ENCODE measurements at regions not wholly inside any gene's neighbourhood (a gene's known extent, or its start where the extent isn't known, plus 50 kb on each side); places are given as distances from the start of the nearest gene placed in this dataset.

- H3K4ac ChIP-seq (replicated peaks; ENCODE audit: insufficient read length, low read depth, low read length) = no peak overlapping the region
- H4K8ac ChIP-seq (ENCODE audit: extremely low read depth, insufficient read depth, low read length) = no peak overlapping the region
- DNase-seq (ENCODE audit: low read depth in 1 of 2, low spot score in 2 of 2) (no peak), FAIRE-seq (no peak)
- H3K9me3 ChIP-seq (ENCODE audit: insufficient read depth in 2 of 2, low read depth in 1 of 2, low read length in 1 of 2) = no peaks in the 10 kb centered on the region
- no peaks in the 10 kb centered on the region for H3K4me1 ChIP-seq (replicated peaks in 1 of 4; ENCODE audit: control insufficient read depth in 3 of 4, insufficient read depth in 4 of 4, low read length in 3 of 4)
- no peak overlapping the region for H3K4me3 ChIP-seq (ENCODE audit: extremely low read depth in 1 of 4, insufficient read depth in 2 of 4, low read depth in 3 of 4, low read length in 4 of 4)
- no peaks in the 10 kb centered on the region for H3K79me1 ChIP-seq (ENCODE audit: low read depth, low read length)
- no peak overlapping the region for H2AK5ac ChIP-seq (ENCODE audit: low read depth, low read length)
- no peak overlapping the region for H2BK15ac ChIP-seq (ENCODE audit: low read length)
- no peak overlapping the region for H2BK12ac ChIP-seq (ENCODE audit: low read depth, low read length)
- ChIA-PET CTCF (ENCODE audit: partially characterized antibody) (interaction anchor here (1.2 kb wide), 1 partner anchor 159 kb away, joined by 4 read pairs; no protein-coding TSS in a partner anchor), POLR2A (ENCODE audit: partially characterized antibody) (no interaction called here)
- no peak overlapping the region for H3K4me2 ChIP-seq (ENCODE audit: insufficient read depth in 1 of 2, low read depth in 2 of 2, low read length in 2 of 2)
- no peak overlapping the region for H3K27ac ChIP-seq (ENCODE audit: low read depth, low read length)
- H3K27me3 ChIP-seq (replicated peaks in 1 of 4; ENCODE audit: control insufficient read depth in 3 of 4, extremely low read depth in 1 of 4, insufficient read depth in 3 of 4, low read length in 3 of 4) = no peaks in the 10 kb centered on the region
- H4K5ac ChIP-seq (ENCODE audit: insufficient read length, low read depth, low read length) = no peak overlapping the region
- no peak overlapping the region for H3K18ac ChIP-seq (ENCODE audit: extremely low read depth, low read length)
- no peak overlapping the region for H3K23ac ChIP-seq (ENCODE audit: insufficient read length)
- H4K91ac ChIP-seq (replicated peaks; ENCODE audit: insufficient read length, low read length) = no peak overlapping the region
- no peak overlapping the region for H2BK120ac ChIP-seq (replicated peaks; ENCODE audit: low read depth, low read length)
- 100% methylated on average over 1 of the region's 1 CpG; no CpG with 5 or more reads in 1 of the 2 experiments for WGBS, 2 experiments (ENCODE audit: extremely low coverage in 1 of 2, insufficient coverage in 1 of 2, insufficient read length in 1 of 2, insufficient replicate concordance in 2 of 2, low coverage in 1 of 2, low lambda C conversion rate in 2 of 2, missing lambda C conversion rate in 1 of 2)
- no peaks in the 10 kb centered on the region for H3K36me3 ChIP-seq (ENCODE audit: control insufficient read depth in 2 of 4, insufficient read depth in 4 of 4, low read length in 3 of 4)
- no peaks in the 10 kb centered on the region for H4K20me1 ChIP-seq (replicated peaks in 1 of 2; ENCODE audit: control insufficient read depth in 1 of 2, insufficient read depth in 2 of 2, low read length in 2 of 2)
- H3K23me2 ChIP-seq (ENCODE audit: low read depth, low read length) = no peaks in the 10 kb centered on the region
- no peak overlapping the region for H2BK5ac ChIP-seq (ENCODE audit: low read depth, low read length)
- H3K56ac ChIP-seq (replicated peaks; ENCODE audit: insufficient read length, low read depth, low read length) = no peak overlapping the region
- no peak overlapping the region for H3K14ac ChIP-seq (ENCODE audit: insufficient read length)
- no peak overlapping the region for H2AFZ ChIP-seq (ENCODE audit: low read length)
- no peak overlapping the region for H3K9ac ChIP-seq (replicated peaks in 1 of 4; ENCODE audit: extremely low read depth in 1 of 4, low read depth in 3 of 4, low read length in 3 of 4)
- H3K79me2 ChIP-seq (ENCODE audit: control insufficient read depth in 1 of 2, insufficient read depth in 2 of 2, low read length in 2 of 2) = no peaks in the 10 kb centered on the region
- H2BK20ac ChIP-seq (ENCODE audit: low read length) = no peak overlapping the region
- no peak for TF ChIP-seq YY1 (IDR thresholded peaks at IDR 0.05; ENCODE audit: low read depth, low read length)
Measured at GRCh38 chr10:108362961-108363360, 1198.5 kb upstream of the SORCS1 start.
